Activated T-cell treated with anti-CD3 and anti-CD28 coated beads, Interleukin-2, amount 50 U/mL, for 1 hour (primary cell): ENCODE measurements at regions not wholly inside any gene's neighbourhood (a gene's known extent, or its start where the extent isn't known, plus 50 kb on each side); places are given as distances from the start of the nearest gene placed in this dataset.

Experiments used
- DNase-seq: peaks from one replicate; pipeline ENCODE4 v3.0.0-alpha.2; 2020

DNA sequence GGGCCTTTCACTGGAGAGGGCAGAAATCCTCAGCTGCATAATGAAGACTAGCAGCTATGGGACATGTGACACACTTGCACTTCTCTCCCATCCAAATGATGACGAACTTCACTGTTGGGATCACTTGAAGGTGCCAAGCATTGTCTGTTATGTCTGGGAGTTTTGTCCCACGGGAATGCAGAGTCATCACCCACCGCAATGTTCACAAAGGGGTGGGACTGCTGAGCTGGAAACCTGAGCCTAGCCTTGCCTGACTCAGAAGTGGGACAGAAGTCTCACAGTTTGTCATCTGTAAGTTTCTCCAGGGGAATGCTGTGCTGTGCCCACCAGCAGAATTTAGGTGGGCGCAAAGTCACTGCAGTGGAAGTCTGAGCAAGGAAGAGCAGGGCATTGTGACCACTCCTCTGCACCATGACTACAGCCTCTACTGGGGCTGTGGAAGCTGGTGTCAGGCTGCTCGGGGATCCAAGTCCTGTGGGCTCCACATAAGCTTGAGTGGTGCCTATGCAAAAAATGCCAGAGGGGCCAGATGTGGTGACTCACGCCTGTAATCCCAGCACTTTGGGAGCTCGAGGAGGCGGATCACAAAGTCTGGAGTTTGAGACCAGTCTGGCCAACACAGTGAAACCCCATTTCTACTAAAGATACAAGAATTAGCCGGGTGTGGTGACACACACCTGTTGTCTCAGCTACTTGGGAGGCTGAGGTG lies 472.0 kb upstream of the CNTNAP2 start:
- no peak for DNase-seq

DNA sequence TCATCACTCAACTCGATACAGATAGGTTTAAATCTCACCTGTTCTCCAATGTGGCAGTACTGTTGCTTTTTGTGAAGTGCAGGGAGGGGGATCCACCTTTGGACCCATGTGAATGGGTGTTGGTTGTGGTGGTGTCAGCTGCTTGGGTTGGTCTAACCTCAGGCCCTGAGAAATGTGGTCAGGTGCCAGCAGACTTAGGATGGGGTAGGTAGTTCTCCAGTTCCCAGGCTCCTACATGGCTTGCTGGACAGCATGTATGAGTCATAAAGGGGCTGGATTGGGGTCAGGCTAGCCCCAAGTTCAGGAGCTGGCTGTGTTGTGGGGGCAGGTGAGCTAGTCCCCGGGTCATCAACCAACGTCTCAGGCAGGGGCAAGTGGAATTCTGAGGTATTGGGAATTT lies 472.6 kb upstream of the CNTNAP2 start:
- DNase-seq = no peak

DNA sequence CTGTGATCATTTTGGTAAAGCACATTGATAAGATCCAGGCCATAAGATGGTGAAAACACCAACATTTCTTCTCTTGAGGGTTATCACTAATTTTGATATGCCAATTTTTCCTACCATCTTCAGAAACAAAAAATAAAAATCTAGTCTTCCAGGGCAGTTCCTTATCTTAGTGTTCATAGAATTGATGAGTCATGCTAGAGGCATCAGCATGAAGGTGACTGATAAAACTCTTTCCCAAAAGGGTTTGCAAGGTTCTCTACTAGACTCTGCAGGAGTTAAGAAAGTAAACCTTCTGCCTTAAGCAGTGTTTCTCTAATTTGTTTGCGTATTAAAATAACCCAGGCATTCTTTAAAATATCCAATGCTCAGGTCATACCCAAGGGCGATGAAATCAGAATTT lies 483.1 kb upstream of the CNTNAP2 start:
- DNase-seq = no peak

DNA sequence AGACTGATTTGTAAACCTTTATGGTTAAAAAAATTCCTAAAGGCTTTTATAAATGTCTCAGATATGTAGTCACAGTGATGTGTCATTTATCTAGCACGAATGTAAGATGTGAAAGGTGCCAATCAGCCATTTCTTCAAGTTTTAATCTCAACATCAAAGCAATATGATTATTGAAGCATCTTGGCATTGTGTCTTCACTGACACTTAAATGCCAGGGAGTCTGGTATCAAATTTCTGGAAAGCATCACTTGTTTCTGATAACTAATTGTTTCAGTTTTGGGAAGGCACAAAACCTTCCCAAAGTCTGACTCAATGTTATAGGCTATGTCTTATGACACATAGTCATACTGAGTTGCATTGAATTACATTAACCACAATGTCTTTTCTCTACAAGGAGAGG lies 492.0 kb upstream of the CNTNAP2 start:
- DNase-seq = no peak

DNA sequence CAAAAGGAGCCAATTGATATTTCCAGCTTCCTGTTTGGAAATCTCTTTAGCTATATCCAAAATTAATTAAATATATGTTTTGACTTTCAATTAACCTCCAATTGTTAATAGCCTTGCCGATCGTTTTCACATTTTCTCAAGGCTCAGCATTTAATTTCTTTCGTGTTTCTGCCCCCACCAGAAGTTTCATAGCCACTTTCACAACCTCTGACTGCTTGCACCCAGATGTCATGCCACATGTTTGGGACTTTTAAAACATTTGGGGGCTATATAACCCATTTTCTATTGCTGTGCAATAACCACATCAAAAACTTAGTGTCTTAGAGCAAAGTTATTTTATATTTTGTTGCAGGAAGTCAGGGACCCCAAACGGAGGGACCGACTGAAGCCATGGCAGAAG lies 510.6 kb upstream of the CNTNAP2 start:
- no peak for DNase-seq

DNA sequence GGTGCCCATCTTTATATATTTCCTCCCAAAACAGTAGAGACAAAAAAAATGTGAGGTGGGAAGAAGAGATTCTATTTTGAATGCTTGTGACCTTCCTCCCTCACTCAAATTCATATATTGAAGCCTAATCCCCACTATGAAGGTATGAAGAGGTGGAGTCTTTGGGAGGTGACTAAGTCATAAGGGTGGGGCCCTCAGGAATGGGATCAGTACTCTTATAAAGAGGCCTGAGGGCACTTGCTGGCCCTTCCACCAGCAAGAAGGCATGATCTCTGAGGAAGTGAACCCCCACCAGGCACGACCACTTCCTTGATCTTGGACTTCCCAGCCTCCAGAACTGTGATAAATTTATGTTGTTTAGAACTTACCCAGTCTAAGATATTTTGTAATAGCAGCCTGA lies 517.2 kb upstream of the CNTNAP2 start:
- DNase-seq = no peak

DNA sequence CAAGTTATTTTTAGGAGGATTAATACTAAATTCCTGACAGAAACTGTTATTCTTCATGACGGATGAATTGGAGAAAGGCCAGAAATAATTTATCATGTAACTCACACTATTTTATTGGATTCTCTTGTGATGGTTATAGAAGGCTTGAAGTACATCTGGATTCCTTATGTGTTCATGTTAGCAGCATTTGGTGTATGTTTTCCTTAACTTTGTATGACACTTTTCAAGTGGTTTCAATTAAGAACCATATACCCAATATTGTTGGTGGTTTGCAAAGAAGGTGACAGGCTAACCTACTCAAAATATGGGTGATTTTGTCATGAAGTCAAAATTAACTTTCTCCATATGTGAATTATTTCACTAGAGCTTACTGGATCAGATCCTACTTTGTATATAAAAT lies 532.2 kb upstream of the CNTNAP2 start:
- no peak for DNase-seq

DNA sequence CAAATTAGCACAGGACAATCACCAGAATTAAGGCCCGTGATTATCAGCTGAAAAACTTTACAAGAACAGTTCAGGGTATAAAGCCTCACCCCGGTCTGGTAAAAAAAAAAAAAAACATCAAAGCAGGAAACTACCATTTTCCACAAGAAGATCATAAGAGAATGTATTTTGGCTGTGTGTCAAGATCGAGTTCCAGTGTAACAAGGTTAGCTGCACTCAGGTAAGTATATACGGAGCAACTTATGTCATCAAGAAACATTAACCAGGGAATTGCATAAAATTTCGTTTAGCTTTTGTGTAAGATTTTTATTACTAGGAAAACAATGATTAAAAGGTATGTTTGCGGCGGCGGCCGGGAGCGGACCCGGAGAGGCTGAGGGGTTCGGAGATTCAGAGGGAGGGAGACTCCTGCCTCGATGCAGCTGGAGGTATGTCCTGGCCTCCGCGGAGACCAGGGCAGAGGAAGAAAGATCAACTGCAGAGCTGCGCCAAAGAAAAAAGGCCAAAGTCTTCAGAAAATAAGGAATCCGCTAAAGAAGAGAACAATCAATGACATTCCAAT lies 533.8 kb upstream of the CNTNAP2 start:
- no peak for DNase-seq

DNA sequence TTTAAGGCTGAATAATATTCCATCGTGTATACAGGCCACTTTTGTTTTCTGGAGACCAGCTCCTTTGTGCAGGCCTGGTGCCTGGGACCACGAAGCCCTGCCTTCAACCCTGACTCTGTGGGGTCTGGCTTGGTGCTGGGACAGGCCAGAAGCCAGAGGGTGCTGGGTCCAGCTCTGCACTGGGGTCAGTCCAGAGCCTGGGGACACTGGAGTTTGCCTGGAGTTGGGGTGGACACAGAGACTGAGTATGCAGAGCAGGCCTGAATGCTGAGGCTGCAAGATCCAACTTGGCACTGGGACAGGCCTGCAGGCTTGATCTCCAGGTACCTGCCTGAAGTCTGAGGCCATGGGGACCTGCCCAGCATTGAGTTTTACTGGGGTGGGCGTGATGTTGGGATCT lies 558.8 kb upstream of the CNTNAP2 start:
- no peak for DNase-seq

DNA sequence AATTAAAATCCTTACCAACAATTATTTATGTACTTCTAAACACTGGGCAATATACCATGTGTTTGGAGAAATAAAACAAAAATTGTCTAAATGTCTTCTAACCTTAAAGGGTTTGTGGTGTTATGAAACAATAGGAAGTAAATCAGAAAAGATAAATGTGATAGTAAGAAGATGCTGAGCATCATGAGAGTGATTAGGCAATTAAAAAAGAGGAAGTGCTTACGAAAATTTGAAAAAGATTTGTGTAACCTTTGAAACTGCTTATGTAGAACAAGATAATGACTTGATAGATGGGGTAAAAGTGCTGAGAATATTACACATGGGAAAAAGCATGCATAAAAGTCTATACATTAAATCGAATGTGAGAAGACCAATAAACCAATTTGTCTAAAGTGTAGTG lies 573.4 kb upstream of the CNTNAP2 start:
- no peak for DNase-seq

DNA sequence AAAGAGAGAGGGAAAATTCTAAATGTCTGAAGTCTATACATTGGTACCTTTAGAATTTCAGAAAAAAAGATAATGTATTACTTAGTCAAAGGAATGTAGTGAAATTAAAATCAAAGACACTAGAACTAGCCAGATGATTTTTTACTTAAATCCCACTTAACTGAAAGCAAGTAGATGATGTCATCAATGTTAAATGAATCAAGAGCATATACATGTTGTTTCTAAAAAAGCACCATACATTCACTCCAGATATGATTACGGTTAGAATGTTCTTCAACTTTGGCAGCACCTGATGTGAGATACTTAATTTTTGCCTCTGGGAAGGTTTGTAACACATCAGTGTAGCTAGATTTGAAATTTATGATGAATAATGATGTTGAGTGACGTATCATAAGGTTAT lies 576.7 kb upstream of the CNTNAP2 start:
- no peak for DNase-seq

DNA sequence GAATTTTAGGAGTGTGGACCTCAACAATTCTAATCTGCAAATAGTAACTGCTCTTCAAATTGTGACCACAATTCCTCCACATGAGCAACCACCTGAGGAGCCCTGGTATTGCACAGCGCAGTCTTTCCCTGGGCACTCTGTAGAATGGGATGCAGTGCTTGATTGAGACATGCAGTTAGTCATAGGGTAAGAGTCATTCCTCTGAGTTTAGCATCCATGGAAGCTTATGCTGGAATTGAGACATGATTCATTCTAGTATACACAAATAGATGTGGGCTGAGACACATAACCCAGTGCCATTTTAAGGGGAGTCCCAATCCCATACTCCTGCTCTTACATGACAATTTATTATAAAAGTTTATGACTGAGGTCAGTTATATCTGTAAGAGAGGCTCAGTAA lies 582.3 kb upstream of the CNTNAP2 start:
- DNase-seq = no peak

DNA sequence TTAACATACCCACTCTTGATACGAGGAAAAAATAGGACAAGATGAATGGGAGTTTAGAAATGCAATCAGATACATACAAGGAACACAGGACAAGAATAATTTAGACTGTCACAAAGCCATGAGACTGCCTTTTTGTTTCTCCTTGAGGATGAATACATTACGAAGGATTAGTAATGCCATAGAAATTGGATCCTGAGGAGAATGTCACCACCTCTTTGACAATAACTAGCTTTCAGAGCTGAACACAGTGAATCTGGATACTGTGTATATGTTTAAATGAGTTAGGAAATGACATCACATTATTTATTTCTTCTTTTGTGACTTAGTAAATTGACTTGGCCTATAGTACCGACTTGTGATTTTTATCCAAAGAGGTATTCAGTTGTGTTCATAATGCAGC lies 596.3 kb upstream of the CNTNAP2 start:
- DNase-seq = no peak

DNA sequence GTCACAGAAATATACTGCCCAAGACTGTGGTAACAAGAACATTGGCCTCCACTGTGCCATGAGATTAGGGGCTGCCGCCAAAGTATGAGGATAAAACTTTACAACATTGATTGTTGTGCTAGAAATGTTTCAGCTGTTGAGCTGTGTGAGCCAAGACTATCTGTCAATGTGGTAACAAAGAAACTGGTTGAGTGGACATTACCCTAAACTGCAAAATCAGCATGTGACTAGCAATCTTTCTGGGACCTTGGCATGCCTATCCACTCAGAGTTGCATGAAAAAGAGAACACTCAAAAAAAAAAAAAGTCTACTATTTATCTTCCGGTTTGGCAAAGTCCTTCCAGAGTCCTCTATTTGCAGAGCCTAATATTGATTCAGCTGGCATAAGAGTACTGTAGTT lies 605.6 kb upstream of the CNTNAP2 start:
- no peak for DNase-seq

DNA sequence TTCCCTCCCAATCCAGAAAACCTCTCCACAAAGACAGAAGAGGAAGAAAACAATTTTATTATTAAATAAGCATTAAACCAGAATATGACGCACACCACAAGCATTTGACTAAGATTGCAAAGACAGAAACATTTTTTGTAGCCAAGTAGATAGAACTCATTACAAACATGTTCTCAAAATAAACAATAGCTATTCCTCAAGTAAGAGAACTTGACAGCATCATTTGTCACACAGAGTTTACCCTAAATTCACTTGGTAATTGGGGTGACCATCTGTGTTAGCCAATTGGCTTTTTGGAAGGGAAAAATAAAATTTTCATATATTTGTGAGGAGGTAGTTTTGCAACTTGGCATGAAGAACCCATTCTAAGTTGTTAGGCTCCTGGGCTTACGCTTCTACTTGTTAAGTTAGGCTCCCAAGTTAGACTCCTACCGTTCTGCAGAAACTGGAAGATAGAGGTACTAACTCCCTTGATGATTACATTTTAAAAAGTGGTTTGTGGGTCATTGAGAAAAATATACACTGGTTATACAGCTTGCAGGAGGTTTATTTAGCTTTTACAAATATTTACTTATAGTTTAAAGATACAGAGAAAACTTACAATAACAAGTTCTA lies 618.6 kb upstream of the CNTNAP2 start:
- no peak for DNase-seq

DNA sequence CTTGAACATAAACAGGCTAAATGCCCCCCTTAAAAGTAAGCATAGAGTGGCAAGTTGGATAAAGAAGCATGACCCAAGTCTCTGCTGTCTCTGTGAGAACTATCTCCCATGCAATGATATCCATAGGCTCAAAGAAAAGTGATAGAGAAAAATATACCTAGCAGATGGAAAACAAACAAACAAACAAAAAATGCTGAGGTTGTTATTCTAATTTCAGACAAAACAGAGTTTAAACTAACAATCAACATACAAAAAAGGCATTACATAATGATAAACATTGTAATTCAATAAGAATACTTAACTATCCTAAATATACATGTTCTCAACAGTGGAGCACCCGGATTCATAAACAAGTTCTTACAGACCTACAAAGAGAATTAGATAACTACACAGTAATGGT lies 626.2 kb upstream of the CNTNAP2 start:
- no peak for DNase-seq

DNA sequence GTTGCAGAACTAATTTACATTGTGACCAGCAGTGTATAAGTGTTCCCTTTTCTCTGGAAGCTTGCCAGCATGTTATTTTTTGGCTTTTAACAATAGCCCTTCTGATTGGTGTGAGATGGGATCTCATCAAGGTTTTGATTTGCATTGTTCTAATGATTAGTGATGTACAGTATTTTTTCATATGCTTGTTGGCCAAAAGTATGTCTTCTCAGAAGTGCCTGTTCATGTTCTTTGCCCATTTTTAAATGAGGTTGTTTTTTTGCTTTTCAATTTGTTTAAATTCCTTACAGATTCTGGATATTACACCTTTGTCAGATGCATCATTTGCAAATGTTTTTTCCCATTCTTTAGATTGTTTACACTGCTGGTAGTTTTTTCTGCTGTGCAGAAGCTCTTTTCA lies 627.0 kb upstream of the CNTNAP2 start:
- DNase-seq = no peak

DNA sequence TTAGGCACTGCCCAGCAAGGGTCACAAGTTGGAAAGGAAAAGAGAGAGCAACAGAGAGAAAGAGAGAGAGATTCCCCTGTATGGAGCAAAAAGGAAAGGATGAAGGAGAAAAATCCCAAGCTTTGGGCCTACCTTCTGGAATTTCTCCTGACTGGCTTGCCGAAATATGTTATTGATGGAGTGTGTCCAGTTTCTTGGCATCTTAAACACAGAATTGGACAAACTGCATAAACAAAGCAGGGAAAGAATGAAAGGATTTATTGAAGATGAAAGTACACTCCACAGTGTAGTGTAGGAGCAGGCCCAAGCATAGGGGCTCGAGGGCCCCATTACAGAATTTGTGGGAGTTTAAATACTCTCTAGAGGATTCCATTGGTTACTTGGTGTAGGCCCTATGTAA lies 627.8 kb upstream of the CNTNAP2 start:
- no peak for DNase-seq

DNA sequence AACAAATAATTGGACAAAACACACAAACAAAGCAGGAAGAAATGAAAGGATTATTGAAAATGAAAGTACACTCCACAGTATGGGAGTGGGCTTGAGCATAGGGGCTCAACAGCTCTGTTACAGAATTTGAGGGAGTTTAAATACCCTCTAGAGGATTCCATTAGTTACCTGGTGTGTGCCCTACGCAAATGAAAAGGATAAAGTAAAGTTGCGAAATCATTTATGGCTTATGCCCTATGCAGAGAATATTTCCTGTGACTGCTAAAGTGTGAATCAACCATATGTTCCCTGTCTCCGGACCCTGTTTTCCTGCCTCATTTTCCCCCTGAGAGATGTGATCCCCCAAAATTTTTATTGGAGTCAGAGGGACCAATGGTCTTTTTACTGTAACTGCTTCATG lies 634.6 kb upstream of the CNTNAP2 start:
- no peak for DNase-seq

DNA sequence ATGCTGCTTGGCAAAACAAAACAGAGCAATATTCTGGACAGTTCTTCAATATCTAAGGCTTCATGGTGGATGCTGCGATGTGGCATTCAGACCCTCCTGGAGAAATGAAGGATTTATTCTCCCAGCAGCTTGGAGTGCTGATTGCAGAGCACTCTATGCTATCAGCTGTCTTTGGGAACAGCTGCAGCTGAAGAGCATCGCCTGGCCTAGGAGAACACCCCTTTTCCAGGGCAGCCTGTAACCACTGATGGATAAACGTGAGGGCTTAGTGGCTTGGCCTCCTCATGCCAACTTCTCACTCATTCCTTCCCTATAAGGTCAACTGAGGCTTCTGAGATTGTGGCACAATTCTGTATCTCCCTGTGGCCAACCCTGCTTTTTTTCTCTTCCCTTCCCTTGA lies 638.1 kb upstream of the CNTNAP2 start:
- no peak for DNase-seq

DNA sequence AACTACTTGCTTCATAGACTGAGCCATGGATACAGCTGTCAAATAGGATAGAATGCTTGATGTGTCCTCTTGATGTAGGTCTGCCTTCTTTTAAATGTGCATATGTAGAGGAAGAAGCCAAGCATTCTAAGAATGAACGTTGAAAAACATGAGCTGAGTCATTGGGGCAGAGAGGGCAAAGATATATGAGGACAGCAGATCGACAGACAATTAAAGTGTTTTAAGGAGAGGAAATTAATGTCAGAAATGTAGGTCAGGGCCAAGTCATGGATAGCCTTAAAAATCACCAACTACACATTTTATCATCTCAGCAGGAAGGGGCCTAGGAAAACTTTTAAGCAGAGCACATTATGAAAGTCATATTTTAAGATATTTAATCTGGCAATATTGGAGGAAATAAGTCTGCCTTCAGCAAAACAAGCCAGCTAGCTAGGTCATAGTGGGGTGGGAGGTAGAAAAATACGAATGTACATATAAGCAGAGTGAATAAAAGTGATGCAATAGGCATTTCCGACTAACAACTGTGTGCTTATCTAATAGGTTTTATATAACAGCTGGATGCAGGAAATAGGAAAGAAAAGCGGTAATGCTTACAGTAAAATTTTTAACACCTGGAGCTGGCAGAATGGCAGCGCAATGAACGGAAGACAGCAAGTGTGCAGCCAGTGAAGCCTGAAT lies 638.3 kb upstream of the TPK1 start:
- no peak for DNase-seq

DNA sequence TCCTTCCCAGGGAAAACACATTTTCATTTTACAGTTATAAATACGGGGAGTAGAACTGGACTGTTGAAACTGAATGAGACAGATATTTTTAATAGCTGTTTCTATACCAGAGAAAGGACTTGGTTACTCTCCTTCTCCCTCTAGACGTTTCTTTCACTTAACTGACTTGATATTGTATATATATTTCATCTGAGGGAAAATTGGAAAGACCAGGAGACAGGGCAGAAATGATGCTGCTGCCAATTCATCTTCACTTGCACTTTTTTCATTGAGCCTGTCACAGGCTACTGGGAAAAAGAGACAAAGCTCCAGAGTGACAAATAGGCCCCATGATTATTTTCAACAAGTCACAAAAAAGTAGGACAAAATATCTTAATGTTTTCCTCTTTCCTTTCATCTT lies 636.0 kb upstream of the TPK1 start:
- DNase-seq = no peak

DNA sequence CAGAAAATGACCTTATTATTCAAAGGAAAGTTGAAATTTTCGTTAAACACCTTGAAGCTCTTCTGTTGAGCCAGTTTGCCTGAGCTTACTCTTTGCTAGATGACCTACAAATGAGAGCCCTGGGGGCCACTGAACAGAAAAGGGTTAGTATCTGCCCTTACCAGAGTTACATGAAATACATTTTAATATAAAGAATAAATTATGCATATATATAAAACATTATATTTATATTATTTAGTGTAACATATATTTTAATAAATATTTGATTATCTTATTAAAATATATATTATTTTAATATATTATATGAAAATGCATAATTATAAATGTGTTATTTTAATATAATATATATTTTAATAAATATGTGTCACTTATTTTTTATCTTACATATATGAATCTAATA lies 628.4 kb upstream of the TPK1 start:
- no peak for DNase-seq

DNA sequence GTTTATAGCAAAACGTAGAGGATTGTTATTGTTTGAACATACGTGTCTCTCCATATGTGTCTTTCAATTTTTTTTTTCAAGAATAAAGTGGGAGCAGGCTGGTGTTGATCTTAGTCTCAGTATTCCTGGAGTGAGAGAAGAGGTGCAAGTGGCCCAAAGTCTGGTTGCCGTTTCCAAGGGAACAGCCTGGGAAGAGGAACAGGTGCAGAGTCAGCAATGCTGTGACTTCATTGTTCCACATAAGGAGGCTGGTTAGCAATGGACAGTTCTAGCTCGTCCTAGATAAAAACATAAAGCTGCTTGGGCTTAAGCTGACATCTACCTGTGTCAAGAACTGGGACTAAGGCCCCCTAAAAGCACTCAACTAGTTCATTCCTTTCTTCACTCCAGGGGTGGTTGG lies 626.6 kb upstream of the TPK1 start:
- no peak for DNase-seq
